GM19193 (cell line): ENCODE measurements at regions not wholly inside any gene's neighbourhood (a gene's known extent, or its start where the extent isn't known, plus 50 kb on each side); places are given as distances from the start of the nearest gene placed in this dataset.

ENCODE experiments used
- POLR2A ChIP-seq: IDR thresholded peaks from 4 replicates; pipeline ENCODE4 v1.6.1; 2011; ENCODE audit not compliant: insufficient read depth, insufficient read length; ENCODE audit errors: extremely low read depth

DNA sequence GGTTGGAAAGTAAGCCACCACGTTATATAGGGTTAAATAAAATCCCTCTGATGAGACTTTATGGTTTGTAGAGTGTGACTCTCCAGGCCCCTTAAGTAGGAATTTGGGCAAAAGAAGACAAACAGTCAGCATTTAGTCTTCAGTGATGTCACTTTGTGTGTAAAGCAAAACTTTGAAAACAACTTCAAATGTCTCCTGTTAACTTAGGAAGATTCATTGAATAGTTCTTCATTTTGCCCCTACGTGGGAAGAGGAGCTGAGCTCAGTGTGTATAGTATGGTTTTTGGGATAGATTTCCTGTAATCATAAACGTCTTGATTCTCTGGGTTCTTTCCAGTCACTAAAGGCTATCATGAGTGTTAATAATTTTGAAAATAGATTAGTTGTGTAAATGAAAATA lies 101.3 kb downstream of the GADD45G start:
- no peak for TF ChIP-seq POLR2A

DNA sequence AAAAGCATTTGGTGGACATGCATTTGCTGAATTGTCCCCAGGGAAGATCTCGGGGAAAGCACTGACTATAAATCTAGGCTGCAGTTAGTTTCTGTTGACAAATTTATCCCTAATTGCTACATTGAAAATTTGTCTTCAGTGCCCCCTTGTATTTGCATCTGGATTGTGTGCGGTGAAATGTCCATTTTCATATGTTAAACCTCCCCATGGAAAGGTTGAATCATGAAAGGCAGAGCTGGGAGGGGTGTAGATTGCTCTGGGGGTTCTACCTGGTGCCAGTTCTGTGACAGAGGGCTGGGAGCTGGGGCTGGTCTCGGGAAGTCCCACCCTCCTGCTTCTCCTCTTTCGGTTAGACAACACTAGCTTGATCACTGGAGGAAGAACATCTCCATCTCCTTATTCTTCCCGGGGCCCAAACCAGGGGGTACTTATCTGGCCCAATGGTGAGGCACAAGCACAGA lies 101.9 kb downstream of the GADD45G start:
- TF ChIP-seq POLR2A, result no peak

DNA sequence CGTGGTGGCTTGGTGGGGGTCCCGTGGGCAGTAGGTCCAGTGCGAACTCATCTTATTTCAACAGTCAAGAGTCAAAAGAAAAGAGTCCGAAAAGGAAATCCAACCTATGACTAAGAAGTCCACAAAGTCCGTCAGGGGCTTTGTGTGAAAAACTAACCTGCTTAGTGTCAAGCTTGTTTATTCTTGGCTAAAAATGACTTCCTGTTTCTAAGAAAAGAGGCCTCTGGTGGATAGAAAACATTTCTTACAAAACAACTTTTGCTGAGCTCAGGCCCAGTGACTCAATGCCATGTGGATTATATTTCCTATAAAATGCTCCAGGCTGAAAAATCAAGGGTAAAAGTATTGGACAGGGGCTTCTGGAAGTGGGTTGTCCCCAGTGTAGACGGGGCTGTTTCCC lies 105.9 kb downstream of the GADD45G start:
- no peak for TF ChIP-seq POLR2A

DNA sequence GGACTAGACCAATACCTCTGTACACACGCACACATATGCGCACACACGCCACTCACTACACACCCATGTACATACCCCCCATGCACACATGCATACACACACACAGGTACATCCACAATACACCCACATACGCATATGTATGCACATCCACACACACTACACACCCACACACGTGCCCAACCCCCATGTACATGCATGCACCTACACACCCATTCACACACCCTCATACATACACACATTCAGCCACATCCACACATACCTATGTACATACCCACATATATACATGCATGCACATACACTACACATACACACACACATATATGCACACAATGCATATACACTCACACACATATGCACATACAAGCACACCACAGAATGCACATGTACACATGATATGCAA lies 107.1 kb downstream of the GADD45G start:
- TF ChIP-seq POLR2A, result no peak

DNA sequence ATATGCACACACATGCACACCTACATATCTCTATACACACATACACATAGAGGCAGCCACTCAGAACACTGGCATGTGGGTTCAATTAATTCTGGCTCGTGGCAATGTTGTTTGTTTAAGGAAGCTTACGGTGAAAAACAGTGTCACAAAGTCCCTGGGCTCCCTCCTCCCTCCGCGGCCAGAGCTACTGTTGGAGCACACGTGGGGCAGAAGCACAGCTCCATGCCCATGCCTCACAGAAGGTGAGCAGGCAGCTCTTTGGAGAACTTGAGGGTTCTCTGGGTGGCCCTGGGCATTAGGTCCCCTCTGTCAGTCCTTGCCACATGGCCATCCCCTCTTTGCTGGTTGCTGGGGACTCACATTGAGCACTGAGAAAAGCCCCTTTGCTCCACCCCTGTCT lies 107.5 kb downstream of the GADD45G start:
- TF ChIP-seq POLR2A, result no peak

DNA sequence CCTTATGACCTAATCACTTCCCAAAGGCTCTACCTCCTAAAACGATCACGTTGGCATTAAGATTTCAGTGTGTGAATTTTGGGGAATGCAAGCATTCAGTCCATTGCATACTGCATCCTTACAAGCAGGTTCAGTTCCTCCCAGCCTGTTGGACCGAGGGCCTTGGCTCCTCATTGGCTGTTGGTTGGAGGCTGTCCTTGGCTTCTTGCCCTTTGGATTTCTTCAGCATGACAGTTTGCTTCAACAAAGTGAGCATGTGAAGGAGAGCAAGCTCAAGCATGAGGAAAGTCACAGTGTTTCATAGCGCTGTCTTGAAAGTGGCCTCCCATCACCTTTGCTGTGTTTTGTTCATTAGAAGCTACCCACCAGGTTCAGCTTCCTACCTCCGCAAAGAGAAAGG lies 109.5 kb downstream of the GADD45G start:
- no peak for TF ChIP-seq POLR2A

DNA sequence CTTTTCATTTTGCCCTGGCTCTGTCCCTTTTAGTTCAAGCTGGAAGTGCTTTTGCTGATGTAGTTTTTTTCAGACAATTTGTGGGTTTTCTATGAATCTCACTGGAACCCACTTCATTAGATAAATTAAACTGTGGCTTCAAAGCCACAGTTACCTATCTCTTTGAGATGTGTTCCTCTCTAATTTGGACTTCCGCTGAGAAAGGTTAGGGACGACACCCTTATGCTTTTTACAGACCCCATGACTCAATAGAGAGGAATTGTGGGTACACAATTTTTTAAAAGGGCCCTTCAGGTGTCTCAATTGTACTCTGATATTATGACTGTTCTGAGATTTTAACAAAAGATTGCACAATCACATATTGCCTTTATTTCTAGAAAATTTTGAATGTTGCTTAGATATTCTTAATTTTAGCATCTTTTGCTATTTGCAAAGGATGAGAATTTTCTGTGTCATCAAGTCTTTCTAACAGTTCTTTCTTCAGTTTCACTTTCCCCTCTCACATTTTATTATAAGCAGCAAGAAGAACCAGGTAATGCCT lies 110.6 kb downstream of the GADD45G start:
- no peak for TF ChIP-seq POLR2A

DNA sequence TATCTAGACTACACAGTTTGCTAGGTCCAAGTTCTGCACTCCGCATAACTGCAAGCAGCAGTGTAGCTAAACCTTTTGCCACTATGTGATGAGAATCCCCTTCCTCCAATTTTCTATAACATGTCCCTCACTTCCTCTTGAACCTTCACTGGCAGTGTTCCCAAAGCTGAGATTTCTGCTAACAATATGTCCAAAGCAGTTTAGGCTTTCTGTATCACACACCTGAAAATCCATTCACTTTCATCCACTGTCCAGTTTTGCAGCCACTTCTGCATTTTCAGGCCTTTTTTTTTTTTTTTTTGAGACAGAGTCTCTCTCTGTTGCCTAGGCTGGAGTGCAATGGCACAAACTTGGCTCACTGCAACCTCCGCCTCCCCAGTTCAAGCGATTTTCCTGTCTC lies 111.1 kb downstream of the GADD45G start:
- no peak for TF ChIP-seq POLR2A

DNA sequence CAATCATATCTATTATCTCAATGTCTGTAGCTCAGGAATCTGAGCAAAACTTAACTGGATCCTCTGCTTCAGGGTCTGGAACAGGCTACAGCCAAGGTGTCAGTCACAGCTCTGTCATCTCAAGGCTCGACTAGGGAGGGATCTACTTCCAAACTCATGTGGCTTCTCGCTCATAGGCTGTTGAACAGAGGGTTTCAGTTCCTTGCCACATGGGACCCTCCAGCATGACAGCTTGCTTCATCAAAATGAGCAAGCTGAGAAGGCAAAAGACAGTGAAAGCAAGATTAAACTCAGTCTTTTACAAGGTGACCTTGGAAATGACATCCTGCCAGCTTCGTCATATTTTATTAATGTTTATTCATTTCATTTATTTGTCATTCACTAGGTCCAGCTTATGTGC lies 111.7 kb downstream of the GADD45G start:
- TF ChIP-seq POLR2A, result no peak

DNA sequence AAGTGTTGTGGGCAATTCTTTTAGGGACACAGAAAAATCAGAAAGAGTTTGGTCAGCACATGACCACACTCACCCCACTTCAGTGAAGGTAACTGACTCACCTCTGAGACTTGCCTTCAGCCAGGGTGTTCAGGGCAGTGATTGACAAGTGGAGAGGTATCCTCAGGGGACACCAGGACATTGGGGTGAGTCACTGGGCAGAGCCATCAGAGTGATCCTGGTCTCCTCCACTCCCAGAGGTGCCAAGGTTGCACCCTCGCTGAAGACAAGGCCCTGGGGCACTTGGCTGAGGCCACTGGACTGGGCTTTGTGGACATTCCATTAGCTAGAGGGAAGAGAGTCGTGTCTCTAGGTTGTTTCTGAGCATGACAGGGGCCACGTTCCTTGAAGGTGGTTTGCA lies 113.4 kb downstream of the GADD45G start:
- no peak for TF ChIP-seq POLR2A

DNA sequence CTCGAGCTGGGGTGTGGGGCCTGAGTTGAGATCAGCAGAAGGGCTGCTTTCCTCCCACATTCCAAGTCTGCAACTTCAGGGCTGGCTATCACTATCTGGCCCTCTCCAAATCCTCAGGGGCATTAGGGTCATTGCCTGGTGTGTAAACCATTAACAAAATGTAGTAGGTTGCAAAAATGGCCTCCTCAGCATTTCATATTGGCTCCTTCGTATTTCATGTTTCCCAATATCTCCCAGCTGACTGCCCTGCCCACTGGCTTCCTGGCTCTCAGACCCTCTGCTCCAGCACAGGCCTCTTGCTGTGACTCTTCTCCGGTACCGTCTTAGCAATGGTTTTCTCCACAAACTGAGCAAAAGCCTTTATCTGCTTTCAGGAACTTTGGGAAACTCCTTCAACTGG lies 113.8 kb downstream of the GADD45G start:
- TF ChIP-seq POLR2A, result no peak

DNA sequence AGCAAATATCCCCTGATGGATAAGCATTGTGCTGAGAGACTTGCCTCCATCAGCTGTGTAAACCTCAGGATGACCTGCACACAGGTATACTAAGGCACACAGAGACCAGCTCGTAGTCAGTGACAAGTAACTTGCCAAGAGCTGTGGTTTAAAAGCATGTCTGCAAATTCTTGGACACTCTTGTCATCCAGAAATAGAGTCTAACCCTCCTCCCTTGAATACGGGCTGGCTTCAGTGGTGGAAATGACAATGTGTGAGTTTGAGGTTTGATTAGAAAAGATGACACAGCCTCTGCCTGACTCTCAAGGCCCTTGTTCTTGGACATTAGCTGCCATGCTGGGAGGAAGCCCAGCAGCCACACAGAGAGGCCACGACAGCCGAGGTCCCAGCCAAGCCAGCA lies 114.4 kb downstream of the GADD45G start:
- no peak for TF ChIP-seq POLR2A

DNA sequence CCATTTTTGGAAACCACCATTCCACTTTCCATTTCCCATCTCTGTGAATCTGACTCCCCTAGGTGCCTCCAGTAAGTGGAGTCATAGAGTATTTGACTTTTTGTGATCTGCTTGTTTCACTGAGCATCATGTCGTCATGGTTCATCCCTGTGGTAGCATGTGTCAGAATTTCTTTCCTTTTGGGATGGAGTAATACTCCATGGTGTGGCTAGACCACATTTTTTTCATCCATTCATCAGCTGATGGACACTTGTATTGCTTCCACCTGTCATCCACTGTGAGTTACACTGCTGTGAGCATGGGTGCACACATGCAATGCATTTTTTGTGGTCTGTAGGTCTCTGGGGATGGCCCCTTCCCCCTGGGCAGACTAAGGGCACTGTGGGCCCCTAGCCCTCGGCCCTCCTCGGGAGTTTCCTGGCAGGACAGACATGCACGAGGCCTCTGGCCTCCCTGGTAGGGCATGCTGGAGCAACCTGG lies 115.9 kb downstream of the GADD45G start:
- no peak for TF ChIP-seq POLR2A

DNA sequence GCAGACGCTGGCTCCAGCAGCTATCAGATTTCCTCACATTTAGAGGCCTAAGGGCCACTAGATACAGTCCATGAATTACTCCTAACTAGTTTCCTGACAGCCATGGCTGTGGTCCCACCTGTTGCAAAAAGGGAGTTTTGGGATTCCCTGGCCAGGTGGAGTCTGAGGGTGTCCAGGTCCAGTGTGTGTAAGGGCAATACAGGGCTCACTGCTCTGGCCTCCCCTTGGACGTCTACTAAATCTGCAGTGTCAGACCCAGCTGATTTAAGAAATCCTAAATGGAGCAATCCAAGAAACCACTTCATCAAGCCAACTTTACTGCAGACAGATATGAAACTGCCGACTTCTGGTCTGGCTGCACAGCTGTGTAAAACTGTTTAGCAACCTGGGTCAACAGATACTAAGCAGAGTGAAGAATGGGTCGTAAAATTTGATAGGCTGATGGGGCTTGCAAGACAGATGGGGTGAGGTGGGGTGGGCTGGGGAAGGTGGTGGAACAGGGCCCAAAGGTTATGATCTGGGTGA lies 116.4 kb downstream of the GADD45G start:
- no peak for TF ChIP-seq POLR2A

DNA sequence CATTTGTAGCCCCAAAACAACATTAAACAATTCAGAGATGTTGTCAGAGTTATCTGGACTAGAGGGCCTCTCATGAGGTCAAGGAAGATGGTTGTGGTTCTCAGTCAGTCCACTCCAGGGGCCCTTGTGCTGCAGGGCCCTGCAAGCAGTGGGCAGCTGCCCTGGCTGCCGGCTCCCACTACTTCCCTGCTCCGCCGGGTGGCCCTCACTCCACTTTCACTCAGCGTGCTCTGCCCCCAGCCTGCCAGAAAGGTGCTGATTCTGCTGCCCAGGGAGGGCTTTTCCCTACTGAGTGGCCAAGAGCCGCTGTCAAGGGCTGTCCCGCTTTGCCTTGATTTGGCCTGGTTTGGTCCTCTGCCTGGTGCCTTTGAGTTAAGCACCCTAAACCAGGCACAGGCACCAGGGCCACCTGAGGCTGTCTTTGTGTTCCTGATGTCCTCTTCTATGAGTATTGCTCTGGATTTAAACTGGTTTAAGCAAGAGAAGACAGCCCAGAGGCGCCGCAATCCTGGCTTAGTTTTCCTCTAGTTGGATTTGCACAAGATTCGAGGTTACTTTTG lies 117.2 kb downstream of the GADD45G start:
- TF ChIP-seq POLR2A, result no peak

DNA sequence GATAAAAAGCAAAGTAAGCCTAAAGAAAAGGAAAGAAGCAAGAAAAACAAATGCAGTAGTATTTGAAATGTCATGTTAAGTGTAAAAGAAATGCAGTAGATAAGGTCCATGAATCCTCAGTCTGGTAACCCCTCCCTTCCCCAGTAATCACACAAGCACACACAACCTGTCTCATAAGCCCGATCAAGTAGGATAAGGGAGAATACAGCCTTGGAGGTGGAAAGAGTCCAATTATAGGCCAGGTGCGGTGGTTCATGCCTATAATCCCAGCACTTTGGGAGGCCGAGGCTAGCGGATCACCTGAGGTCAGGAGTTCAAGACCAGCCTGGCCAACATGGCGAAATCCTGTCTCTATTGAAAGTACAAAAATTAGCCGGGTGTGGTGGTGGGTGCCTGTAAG lies 117.9 kb downstream of the GADD45G start:
- TF ChIP-seq POLR2A, result no peak
